GM12892 (cell line): ENCODE measurements at regions not wholly inside any gene's neighbourhood (a gene's known extent, or its start where the extent isn't known, plus 50 kb on each side); places are given as distances from the start of the nearest gene placed in this dataset.

Experiments
- POLR2A ChIP-seq: IDR thresholded peaks from 2 replicates; pipeline ENCODE4 v1.6.1; 2011; ENCODE audit warnings: low read depth, low read length, control low read depth
- POLR2AphosphoS5 ChIP-seq: IDR thresholded peaks from 2 replicates; pipeline ENCODE4 v1.6.1; 2011; ENCODE audit warnings: low read depth, low read length, control low read depth
- TAF1 ChIP-seq: IDR thresholded peaks from 2 replicates; pipeline ENCODE4 v1.6.1; 2011; ENCODE audit warnings: low read depth, mild to moderate bottlenecking, control low read depth, low read length, borderline replicate concordance

DNA sequence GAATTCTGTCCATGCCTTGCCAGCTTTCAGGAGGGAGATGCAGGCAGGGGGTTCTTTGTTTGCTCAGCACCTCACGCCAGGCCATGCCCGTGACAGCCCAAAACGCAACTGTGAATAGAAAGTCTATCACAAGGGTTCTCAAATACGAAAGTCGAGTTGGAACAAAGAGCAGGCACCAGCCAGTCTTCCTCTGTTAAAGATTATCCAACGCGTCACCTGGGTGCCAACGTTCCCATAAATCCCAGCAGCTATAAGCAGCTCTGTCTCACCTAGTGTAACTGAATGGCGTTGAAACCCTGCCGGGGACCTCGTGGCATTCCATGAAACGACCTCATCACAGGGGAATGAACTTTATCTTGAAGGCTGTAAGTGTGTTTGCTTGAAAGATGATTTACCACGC is 84.8 kb upstream of the GATA6 start:
- TF ChIP-seq POLR2A (no peak), TAF1 (no peak), POLR2AphosphoS5 (no peak)
